ENCODE measurements at regions not wholly inside any gene's neighbourhood (a gene's known extent, or its start where the extent isn't known, plus 50 kb on each side); places are given as distances from the start of the nearest gene placed in this dataset. TPM values are rescaled to one million over a fixed set of nuclear protein-coding genes. Genes with fewer than 3 reads are reported as not detected.

DNA sequence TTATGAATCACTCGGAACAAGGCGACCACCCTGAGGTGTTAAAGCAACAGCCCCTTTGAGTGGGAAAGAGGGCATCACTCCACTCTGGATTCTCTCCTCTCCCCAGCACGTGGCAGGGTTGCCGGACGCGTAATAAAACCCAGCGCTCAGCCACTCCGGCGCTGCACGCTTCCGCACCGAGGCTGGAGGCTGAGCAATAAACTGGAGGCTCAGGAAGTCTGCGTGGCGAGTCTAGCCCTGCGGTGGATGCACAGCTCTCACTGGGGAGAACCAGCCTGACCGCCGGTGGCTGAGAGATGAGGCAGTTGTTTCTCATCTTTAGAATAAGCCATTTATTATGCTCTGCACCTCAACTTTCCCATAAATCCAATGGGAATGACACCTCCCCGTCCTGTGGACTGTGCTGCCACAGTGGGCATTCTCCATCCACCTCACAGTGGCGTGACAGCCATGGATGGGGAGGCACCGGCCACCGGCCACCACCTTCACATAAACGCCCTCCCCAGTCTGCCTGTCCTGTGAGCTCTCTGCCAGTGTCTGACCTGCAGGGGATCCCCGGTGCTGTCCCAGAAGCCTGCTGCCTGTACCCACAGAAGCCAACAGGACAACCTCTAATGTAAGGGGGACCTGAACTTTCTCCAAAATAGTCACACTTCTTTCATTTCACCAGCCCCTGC is 64.2 kb upstream of the GGTLC1 start:
- no peak for DNase-seq

DNA sequence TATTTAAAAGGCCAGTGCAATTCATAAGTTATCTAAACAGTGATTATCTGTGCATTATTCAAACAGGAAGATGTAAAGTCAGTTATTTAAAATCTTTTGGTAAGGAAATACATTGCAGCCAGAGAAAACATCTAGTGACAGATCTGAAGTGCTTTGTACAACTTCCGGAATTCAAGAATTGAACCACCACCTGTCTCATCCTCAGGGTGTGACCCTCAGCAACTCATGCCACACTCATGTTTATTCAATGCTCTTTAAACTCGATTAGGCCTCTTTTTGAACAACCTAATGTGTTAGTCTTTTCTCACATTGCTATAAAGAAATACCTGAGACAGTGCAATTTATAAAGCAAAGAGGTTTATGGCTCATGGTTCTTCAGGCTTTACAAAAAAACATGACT is 62.6 kb upstream of the GGTLC1 start:
- no peak for DNase-seq

GRCh38 chr20:24050119-24050518 is 61.5 kb upstream of the GGTLC1 start:
- no peak for DNase-seq

- DNase-seq: no peak
These were observed 60.5 kb upstream of the GGTLC1 start for GRCh38 chr20:24049081-24049480.

GRCh38 chr20:24048024-24048611 is 59.5 kb upstream of the GGTLC1 start:
- no peak for DNase-seq

DNA sequence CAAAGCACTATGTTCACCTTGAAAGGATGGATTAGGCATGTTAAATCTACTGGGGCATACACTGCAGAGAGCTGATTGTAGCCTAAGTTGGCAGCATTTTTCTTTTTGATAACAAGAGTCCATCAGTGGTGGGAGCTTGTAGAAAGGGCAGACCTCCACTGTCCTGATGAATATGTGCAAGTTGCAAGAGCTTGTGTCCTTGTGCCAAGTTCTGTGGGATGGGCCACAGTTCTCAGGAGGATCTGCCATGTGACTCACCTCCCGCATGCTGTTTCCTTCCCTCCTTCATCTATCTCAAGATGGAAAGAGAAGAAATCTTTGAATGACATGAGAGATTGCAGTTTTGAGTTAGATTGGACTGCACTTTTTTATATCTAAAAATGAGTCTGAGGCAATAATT is 58.3 kb upstream of the GGTLC1 start:
- DNase-seq: no peak

DNA sequence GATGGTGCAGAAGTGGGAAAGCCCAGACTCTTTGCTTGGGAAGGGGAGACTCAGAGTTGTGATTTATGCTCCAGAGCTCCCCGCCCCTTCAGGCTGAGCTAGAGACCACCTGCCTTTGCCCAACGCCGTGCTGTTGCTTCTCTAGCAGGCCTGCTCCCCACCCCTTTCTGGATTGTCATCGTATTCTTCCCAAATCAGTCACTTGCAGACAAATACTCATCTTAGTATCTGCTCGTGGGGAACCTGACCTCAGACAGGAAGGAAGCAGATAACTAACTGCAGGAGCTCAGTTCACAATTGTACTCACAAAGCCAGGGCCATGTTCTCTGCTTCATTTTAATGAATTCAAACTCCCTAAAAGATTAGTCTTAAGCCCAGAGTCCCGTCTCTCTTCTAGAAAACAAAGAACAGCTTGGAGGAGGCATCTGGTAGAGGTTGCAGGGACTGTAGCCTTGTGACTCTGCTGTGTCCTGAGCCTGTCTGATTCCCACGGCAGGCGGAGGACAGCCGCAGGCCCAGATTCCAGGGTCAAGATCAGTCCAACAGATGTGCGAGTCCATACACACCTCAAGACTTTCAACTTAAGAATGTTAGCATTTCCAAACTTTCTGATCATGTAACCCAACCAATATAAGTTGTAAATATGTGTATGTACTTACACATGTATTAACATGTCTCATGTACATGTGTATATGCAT is 57.2 kb upstream of the GGTLC1 start:
- no peak for DNase-seq

DNA sequence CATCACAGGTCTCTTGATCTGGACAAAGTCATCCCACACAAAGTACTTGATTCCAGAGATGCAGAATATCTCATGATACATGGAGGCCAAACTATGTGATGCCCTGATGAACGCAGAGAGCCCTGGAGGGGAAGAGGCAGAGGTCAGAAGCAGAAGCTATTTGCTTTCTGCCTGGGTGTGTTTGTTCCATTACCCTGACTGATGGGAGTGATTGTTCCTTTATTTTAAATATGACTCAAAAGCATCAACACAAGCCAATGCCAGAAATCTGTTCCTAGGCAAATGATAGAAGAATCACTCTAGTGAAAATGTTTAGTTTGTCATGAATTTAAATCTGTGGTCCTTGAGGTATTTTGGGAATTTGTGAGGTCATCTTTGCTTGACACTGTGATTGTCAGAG is 54.7 kb upstream of the GGTLC1 start:
- DNase-seq: no peak

GRCh38 chr20:24042646-24043045 is 54.1 kb upstream of the GGTLC1 start:
- no peak for DNase-seq

- DNase-seq: no peak
These were observed 52.4 kb upstream of the GGTLC1 start for GRCh38 chr20:24040896-24041459.

DNA sequence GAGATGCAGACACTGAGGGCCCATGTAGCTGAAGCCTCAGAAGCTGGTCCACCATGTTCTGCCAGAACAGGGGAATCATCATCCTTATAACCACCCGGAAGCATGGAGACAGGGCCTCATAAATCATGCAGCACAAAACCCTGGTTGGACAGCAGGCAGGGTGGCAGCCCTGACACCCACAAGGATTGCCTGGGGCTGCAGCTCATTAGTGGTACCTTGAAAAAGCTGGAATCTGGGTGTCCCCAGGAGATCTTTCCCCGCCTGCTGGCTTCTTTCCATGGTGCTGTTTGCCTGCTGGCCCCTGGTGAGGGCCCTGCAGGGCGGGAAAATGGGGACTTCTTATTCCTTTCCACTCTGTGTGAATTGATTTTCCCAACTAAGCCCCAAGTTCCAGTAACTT is 50.6 kb upstream of the GGTLC1 start:
- no peak for DNase-seq

Small RNAs in the stretch of these regions (small RNA-seq; reads per million reads assigned to genes)
- gene RNU1-23P: not detected
